Omental fat pad (tissue), 3 donors: ENCODE measurements at regions not wholly inside any gene's neighbourhood (a gene's known extent, or its start where the extent isn't known, plus 50 kb on each side); places are given as distances from the start of the nearest gene placed in this dataset.

Source experiments
- ATAC-seq: fragments of 150-250 bp; one replicate; pipeline ENCODE4 v1.9.1; 2016; ENCODE audit warnings: mild to moderate bottlenecking, moderate library complexity; ENCODE audit not compliant: low FRiP score
- DNase-seq: peaks from one replicate; pipeline ENCODE4 v3.0.0-alpha.2; 2019; ENCODE audit warnings: low spot score
- CTCF ChIP-seq, 3 donors: fragments of 450-650 bp; IDR thresholded peaks; one replicate each; pipeline ENCODE4 v1.5.1; 2016 to 2017; ENCODE audit warnings: antibody characterized with exemption in 3 of 3, mild to moderate bottlenecking in 3 of 3, moderate library complexity in 2 of 3

DNA sequence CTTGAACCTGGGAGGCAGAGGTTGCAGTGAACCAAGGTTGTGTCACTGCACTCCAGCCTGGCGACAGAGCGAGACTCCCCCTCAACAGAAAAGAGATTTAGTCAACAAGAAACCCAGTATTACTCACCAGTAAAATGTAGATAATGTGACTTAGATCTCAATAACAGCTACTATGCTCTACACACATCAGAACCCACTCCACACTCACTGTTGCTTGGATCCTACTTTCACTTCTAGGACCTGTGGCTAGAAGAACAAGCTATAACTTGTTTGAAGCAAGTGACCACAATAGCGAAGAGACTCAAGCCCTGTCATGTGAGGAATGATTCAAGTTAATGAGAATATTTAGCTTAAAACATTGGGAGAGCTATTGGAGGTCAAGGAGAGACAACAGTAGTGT, 100.7 kb downstream of the ANXA2 start:
- ATAC-seq, result no peak
- DNase-seq, result no peak
- TF ChIP-seq CTCF (IDR thresholded peaks at IDR 0.05), result no peak
